ENCODE measurements at regions not wholly inside any gene's neighbourhood (a gene's known extent, or its start where the extent isn't known, plus 50 kb on each side); places are given as distances from the start of the nearest gene placed in this dataset.

DNA sequence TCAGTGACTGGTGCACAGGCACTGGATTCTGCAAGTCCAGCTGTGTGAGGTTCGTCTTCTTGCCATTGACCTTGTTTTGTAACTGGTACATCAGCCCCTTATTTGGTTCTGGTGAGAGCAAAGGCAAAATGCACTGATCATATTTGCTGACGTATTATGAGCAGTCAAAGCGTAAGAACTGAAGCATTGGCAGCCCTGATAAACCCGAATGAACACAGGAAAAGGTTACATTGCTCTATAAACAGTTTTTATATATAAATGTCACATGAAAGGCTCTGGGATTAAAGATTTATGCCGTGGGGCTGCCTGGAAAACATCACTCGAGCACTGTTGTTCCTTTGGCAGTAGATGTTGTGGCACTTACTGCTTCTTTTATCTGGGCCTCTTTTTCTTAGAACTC is 167.9 kb downstream of the IRS1 start:
- TF ChIP-seq JUND (IDR thresholded peaks at IDR 0.05; ENCODE audit: low read depth) = no peak
- in situ Hi-C loops (cut with HindIII; ENCODE audit: low pct_unique_long_range_greater_than_20kb, low sequenced_read_pairs) = no loop called here

GRCh38 chr2:226631187-226631586 is 168.4 kb downstream of the IRS1 start:
- DNase-seq (ENCODE audit: low read depth in 1 of 2, low spot score in 1 of 2) = no peak
- TF ChIP-seq JUND (IDR thresholded peaks at IDR 0.05; ENCODE audit: low read depth) = no peak
- in situ Hi-C loops (cut with HindIII; ENCODE audit: low pct_unique_long_range_greater_than_20kb, low sequenced_read_pairs) = no loop called here

More for the DNA sequence above, 167.9 kb downstream of the IRS1 start:
- DNase-seq (ENCODE audit: low read depth in 1 of 2, low spot score in 1 of 2) = no peak

GRCh38 chr2:226625946-226626345 is 173.7 kb downstream of the IRS1 start:
- in situ Hi-C loops (cut with HindIII; ENCODE audit: low pct_unique_long_range_greater_than_20kb, low sequenced_read_pairs) = no loop called here
- no peak for TF ChIP-seq JUND (IDR thresholded peaks at IDR 0.05; ENCODE audit: low read depth)
- DNase-seq (ENCODE audit: low read depth in 1 of 2, low spot score in 1 of 2) = no peak

DNA sequence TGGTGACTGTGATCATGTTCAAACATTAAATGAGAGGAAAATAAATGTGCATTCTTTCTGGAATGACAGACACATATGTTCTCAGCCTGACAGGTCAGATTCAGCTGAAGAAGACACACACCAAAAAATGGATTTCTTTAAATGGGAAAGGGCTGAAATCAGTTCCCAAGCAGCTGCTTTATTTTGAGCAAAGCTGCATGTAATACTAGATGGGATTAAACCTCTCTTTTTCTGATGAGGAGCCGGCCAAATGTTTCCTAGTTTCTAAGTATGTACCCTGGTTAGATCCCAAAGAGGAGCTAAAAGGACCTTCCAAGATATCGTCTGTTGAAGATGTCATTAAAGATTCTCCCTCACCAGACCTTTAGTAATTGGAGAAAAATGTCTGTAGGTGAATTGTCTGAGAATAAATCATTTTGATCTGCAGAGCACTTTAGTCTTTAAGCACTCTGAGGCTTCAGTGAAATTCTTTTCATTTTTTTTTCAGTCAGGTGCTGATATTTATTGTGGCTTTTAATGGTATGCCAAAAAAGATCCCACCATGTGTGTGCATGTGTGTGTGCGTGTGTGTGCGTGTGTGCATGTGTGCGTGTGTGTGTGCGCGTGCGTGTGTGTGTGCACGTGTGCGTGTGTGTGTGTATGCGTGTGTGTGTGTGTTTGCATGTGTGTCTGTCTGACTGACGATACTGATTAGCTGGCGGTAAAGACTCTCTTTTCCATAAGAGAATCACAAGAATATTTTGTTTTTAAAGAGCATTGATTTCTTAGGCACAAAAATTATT is 175.8 kb downstream of the IRS1 start:
- TF ChIP-seq JUND (IDR thresholded peaks at IDR 0.05; ENCODE audit: low read depth) = no peak
- in situ Hi-C loops (cut with HindIII; ENCODE audit: low pct_unique_long_range_greater_than_20kb, low sequenced_read_pairs) = no loop called here
- DNase-seq (ENCODE audit: low read depth in 1 of 2, low spot score in 1 of 2) = no peak

DNA sequence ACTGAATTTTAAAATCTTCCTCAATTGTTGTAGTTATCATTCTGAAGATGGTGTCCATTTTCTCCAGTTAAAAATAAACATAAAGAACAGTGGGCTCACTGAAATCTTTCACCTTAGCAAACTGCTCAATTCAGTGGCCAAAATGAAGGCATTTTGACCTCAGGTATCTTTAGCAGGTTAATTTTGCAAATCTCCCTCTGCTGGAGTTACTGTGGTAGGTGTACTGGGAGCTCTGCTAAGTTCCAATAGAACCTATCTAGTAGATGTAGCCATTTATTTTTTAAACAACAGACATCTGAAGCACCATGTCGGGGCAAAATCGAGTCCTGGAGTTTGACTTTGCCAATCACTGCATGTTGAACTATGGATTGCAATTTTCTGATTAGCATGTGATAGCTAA is 177.1 kb downstream of the IRS1 start:
- no peak for TF ChIP-seq JUND (IDR thresholded peaks at IDR 0.05; ENCODE audit: low read depth)
- in situ Hi-C loops (cut with HindIII; ENCODE audit: low pct_unique_long_range_greater_than_20kb, low sequenced_read_pairs) = no loop called here
- peak in 1 of 2 experiments; percentile 14 for DNase-seq (ENCODE audit: low read depth in 1 of 2, low spot score in 1 of 2)

- no peak for DNase-seq (ENCODE audit: low read depth in 1 of 2, low spot score in 1 of 2)
- no peak for TF ChIP-seq JUND (IDR thresholded peaks at IDR 0.05; ENCODE audit: low read depth)
- in situ Hi-C loops (cut with HindIII; ENCODE audit: low pct_unique_long_range_greater_than_20kb, low sequenced_read_pairs) = no loop called here
Observed at GRCh38 chr2:226620176-226620575, 179.4 kb downstream of the IRS1 start.

- no peak for TF ChIP-seq JUND (IDR thresholded peaks at IDR 0.05; ENCODE audit: low read depth)
- no peak for DNase-seq (ENCODE audit: low read depth in 1 of 2, low spot score in 1 of 2)
- in situ Hi-C loops (cut with HindIII; ENCODE audit: low pct_unique_long_range_greater_than_20kb, low sequenced_read_pairs) = no loop called here
Observed at GRCh38 chr2:226619707-226620106, 179.9 kb downstream of the IRS1 start.

GRCh38 chr2:226618875-226619605 is 180.6 kb downstream of the IRS1 start:
- in situ Hi-C loops (cut with HindIII; ENCODE audit: low pct_unique_long_range_greater_than_20kb, low sequenced_read_pairs) = no loop called here
- no peak for DNase-seq (ENCODE audit: low read depth in 1 of 2, low spot score in 1 of 2)
- TF ChIP-seq JUND (IDR thresholded peaks at IDR 0.05; ENCODE audit: low read depth) = no peak

- in situ Hi-C loops (cut with HindIII; ENCODE audit: low pct_unique_long_range_greater_than_20kb, low sequenced_read_pairs) = no loop called here
- DNase-seq (ENCODE audit: low read depth in 1 of 2, low spot score in 1 of 2) = no peak
- no peak for TF ChIP-seq JUND (IDR thresholded peaks at IDR 0.05; ENCODE audit: low read depth)
Observed at GRCh38 chr2:226618544-226618874, 181.1 kb downstream of the IRS1 start.

GRCh38 chr2:226615891-226616290 is 183.7 kb downstream of the IRS1 start:
- TF ChIP-seq JUND (IDR thresholded peaks at IDR 0.05; ENCODE audit: low read depth) = no peak
- in situ Hi-C loops (cut with HindIII; ENCODE audit: low pct_unique_long_range_greater_than_20kb, low sequenced_read_pairs) = no loop called here
- DNase-seq (ENCODE audit: low read depth in 1 of 2, low spot score in 1 of 2) = no peak

- in situ Hi-C loops (cut with HindIII; ENCODE audit: low pct_unique_long_range_greater_than_20kb, low sequenced_read_pairs) = no loop called here
- DNase-seq (ENCODE audit: low read depth in 1 of 2, low spot score in 1 of 2) = no peak
- TF ChIP-seq JUND (IDR thresholded peaks at IDR 0.05; ENCODE audit: low read depth) = no peak
Observed at GRCh38 chr2:226611944-226612318, 187.7 kb downstream of the IRS1 start.

GRCh38 chr2:226611196-226611943 is 188.2 kb downstream of the IRS1 start:
- no peak for DNase-seq (ENCODE audit: low read depth in 1 of 2, low spot score in 1 of 2)
- in situ Hi-C loops (cut with HindIII; ENCODE audit: low pct_unique_long_range_greater_than_20kb, low sequenced_read_pairs) = no loop called here
- no peak for TF ChIP-seq JUND (IDR thresholded peaks at IDR 0.05; ENCODE audit: low read depth)

DNA sequence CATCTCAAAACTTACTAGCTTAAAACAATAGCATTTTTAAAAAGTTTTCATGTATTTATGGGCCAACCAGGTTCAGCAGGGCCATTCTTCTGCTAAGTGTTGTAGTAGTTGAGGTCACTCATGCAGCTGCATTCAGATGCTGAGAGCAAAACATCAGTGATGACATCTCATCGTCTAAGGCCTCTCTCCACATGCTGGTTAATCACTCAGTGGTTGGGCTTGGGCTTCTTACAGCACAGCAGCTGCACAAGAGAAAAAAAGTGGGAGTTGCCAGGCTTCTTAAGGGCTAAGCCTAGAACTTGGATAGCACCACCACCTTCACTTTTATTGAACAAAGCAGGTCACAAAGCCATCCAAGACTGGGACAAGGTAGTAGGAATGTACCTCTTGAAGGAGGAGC is 190.3 kb downstream of the IRS1 start:
- DNase-seq (ENCODE audit: low read depth in 1 of 2, low spot score in 1 of 2) = no peak
- in situ Hi-C loops (cut with HindIII; ENCODE audit: low pct_unique_long_range_greater_than_20kb, low sequenced_read_pairs) = no loop called here
- no peak for TF ChIP-seq JUND (IDR thresholded peaks at IDR 0.05; ENCODE audit: low read depth)

Measured in T47D (cell line).